HG03442 (cell line): ENCODE measurements at regions not wholly inside any gene's neighbourhood (a gene's known extent, or its start where the extent isn't known, plus 50 kb on each side); places are given as distances from the start of the nearest gene placed in this dataset.
"Not testable (repeated sequence)": the region's sequence is repeated elsewhere in the genome, so short reads cannot be mapped to it uniquely, and the experiment has no call there.

ENCODE experiments used
- ATAC-seq: cut with Tn5 transposase; IDR thresholded peaks from one replicate; pipeline ENCODE4 v1.9.1; 2021; ENCODE audit warnings: mild to moderate bottlenecking, moderate library complexity; ENCODE audit not compliant: unreplicated experiment

GRCh38 chr14:84850595-84850994 is 679.3 kb upstream of the FLRT2 start:
- ATAC-seq: no peak

GRCh38 chr14:84856751-84857534 is 673.0 kb upstream of the FLRT2 start:
- ATAC-seq: no peak

DNA sequence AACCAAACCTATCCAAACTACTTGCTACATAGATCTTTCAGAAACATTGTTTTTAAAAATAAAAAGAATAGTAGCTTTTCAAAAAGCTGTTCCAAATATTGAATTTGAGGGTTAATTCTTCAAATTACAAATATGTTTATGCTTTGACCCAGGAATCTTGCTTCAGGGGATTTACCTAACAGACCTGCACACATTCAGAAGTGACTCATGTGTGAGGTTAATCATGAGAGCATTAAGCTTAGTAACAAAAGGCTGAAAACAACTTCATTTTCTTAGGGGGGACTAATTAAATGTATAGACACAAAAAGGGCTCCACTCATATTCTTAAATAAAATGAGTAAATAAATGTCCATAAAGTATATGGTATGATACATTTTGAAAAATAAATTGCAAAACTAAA is 672.4 kb upstream of the FLRT2 start:
- no peak for ATAC-seq

GRCh38 chr14:84859116-84859515 is 670.8 kb upstream of the FLRT2 start:
- no peak for ATAC-seq

DNA sequence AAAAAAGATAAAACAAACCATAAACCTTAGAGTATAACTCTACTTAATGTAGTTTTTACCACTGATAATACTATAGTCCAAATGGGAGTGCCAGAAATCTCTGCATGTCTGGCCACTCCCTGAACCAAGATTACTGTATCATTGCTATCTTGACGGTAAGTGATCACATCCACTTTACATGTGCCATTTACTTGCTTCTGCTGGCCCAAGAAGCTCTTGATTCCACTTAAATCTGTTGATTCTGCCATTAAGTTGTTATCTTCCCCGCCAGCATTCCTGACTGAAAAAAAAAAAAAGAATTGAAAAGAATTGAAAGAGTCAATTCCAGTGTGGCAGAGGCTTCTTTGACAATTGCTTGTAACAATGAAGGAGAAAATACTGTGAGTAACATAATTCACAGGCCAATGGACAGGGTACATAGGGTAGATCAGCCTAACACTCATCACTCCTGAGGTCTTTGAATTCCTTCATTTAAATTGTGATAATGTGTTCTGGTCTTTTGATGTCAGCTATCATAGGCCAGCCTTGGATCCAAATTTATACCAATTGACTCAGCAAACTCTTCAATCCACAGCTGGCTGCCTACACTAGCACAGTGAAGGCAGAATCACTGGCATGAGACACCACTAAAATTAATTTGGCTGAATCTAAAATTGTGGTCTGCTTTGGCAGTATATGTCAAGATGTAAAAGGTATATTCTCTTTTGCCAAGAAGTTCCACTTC is 665.2 kb upstream of the FLRT2 start:
- no peak for ATAC-seq

GRCh38 chr14:84871734-84872133 is 658.2 kb upstream of the FLRT2 start:
- no peak for ATAC-seq

DNA sequence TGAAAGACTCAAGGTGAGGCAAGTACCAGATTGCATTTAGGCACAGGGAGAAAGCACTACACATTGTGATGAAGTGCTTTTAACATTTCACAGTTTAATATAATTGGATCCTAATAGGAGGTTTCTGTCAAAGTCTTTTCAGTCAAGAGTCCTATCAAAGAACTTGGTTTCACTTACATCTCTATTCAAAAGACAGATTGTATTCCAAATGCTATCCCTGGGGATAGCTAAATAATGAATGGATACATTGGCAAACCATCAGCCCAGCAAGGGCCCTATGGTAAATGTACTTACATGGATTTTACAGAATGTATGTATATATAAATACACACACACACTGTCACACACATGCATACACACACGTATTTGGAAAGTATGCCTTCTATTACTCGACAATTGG is 655.5 kb upstream of the FLRT2 start:
- ATAC-seq: no peak

DNA sequence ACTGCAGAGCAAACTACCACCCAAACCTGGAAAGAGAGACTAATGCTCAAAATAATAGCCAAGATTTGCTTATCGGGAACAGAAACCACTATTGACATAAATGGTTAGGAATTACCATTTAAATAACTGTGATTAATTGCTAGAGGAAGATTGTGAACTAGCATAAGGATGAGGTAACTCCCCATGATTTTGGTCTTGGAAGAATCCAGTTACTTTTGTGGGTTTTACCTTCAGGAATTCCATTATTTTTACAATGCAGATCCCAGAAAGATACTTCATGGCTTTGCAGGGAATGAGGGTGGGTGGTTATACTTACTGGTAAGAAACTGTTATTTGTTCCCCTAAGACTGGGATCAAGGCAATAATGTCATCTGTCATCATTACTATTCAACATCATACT is 652.9 kb upstream of the FLRT2 start:
- no peak for ATAC-seq

- ATAC-seq: no peak
These were observed 647.1 kb upstream of the FLRT2 start for GRCh38 chr14:84882830-84883229.

- ATAC-seq: no peak
These were observed 644.9 kb upstream of the FLRT2 start for GRCh38 chr14:84885061-84885460.

- no peak for ATAC-seq
These were observed 638.5 kb upstream of the FLRT2 start for GRCh38 chr14:84891404-84891803.

DNA sequence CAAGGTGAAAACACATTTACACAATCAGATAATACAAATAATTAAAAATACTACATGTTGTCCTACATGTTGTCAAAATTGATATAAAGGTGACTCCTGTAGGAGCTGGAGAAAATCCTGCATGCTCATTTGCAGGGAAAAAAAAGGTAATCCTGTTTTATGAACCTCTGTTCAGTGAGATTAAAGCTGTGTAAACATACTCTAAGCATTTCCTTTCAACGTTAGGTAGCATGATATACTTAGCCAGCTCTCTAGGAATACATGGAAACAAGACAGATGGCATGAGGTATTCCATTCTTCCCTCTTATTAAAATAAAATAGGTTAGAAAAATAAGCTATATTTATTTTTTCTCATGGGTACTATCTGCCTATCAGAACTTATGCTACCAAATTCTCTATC is 635.7 kb upstream of the FLRT2 start:
- no peak for ATAC-seq

DNA sequence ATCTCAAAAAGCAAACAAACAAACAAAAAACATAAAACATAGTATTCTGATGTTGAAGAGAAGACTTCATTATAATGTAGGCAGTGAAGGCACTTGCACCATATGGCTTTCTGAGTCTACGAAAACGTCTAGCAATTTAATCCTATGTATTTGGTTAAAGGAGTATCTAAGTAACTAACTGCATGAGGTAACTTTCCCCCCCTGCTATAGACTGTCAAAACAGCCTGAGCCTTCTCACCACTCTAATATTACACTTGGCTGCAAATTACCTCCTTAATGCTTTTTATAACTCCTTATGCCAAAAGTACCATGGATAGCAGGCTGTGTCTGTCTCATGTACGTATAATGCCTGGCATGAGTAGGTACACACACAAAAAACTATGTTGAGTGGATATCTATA is 607.6 kb upstream of the FLRT2 start:
- no peak for ATAC-seq

- no peak for ATAC-seq
These were observed 603.3 kb upstream of the FLRT2 start for GRCh38 chr14:84926656-84927055.

DNA sequence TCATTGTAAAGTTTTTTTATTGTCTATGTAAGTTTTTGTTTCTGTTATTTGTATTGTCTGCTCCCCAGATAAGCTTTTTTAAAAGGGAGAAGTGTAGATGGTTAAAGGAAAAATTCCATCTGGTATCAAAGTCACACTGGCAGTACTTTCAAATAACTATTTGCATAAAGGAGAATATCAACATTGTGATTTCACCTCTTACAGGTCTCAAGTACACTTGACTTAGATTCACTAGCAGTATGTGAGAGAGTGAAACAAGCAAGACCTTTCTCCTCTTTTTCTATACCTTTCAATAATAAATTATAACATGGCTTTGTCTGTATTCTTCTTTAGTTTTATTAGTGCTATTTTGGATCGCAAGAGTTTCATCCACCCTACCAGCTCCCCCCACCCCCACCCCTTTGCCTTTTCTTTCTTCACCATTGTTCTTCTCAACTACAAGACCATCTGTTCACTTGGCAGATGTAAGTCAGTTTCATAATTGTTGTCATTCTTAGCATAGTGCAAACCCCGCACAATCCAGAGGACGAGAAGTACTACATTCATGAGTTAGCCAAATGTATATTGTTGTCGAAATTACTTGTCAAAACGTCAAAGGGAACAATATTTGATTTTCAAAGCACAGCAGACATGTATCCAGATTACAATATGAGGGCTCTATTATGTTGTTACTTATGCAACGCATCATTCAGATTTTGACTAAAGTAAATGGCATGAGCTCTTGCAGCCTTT is 602.7 kb upstream of the FLRT2 start:
- no peak for ATAC-seq

DNA sequence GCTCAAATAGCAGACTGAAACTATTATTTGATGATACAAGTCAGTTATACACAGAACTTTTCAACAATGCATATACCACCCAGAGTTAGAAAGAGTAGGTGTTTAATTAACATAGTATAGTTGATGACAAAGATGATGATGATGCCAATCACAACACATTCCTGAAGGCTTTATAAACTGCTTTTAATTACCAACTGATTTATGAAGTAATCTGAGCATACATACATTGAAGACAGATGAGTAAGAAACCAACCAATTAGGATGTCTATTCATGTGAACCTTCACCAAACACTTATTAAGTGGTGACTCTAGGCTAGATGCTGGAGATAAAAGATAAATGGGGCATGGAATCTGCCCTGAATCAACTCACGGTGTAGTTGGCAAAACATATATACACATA is 600.9 kb upstream of the FLRT2 start:
- ATAC-seq: no peak

GRCh38 chr14:84929834-84930233 is 600.1 kb upstream of the FLRT2 start:
- ATAC-seq: no peak

GRCh38 chr14:84937016-84937415 is 592.9 kb upstream of the FLRT2 start:
- no peak for ATAC-seq

DNA sequence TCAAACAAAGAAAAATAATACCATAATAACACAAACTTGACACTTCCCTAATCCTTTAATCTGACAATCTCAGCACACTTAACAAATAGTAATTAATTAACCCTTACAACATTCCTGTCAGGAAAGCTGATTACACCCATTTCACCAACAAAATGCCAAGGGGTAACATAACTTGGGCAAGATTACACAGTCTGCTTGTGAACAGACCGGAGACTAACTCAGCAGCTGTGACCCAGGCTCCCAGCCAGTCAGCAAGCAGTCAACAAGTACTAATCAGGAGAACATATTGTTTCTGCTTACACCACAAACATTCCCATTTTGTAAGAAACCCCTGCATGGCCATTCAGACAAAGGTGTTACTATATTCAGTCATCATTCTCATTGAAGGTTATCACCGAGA is 592.5 kb upstream of the FLRT2 start:
- no peak for ATAC-seq

DNA sequence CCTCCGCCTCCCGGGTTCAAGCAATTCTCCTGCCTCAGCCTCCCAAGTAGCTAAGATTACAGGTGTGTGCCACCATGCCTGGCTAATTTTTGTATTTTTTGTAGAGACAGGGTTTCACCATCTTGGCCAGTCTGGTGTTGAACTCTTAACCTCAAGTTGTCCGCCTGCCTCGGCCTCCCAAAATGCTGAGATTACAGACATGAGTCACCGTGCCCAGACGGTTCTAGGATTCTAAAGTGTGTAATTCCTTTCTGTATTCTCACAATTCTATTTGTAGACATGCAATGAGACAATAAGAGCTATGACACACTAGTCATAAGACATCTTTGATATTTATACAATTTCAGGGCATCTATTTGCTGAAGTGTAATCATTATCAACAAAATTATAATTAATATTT is 585.0 kb upstream of the FLRT2 start:
- ATAC-seq: not testable (repeated sequence)

DNA sequence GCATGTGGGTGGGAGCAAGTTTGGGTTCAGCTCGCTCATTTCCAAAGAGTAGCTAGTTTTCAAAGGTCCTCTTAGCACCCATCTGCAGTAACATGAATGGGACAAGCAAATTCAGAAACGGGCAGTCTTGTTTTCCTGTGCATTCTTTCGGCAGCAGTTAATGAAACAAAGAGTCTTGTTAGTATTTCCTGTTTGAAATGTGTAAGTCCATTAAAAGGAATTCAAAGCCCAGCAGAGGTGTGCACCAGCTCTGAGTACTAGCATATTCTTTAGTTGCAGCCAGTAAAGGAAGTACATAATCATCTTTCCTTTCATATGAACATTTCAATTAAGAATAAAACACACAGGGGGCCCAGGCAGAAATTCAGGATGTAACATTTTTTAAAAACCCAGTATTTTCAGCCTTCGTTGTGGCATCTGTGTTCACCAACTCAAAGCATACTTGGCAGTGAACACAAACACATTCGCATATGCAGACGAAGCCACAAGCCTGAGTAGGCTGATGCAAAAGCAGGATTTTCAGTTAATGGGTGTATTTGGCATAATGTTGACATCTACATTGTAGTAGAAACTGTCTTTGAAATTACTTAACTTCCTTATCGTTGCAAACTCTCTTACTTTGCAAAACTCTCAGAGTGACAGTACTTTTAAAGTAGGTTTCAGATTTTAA is 570.0 kb upstream of the FLRT2 start:
- no peak for ATAC-seq
